Mesenchymal stem cell (in vitro differentiated cells and primary cell): ENCODE measurements at regions not wholly inside any gene's neighbourhood (a gene's known extent, or its start where the extent isn't known, plus 50 kb on each side); places are given as distances from the start of the nearest gene placed in this dataset.
A peak's percentile ranks its signal among the peaks of the same experiment; 100 is the strongest.

Experiments
- DNase-seq: peaks from one replicate; pipeline ENCODE4 v3.0.0-alpha.2; 2013
- H2AFZ ChIP-seq: one replicate; pipeline ENCODE4 v1.6.1; 2013; ENCODE audit warnings: low read depth, mild to moderate bottlenecking, control low read depth, inconsistent platforms, low read length, moderate library complexity
- H2AK5ac ChIP-seq: 2 replicates; pipeline ENCODE4 v1.6.1; 2013; ENCODE audit warnings: low read length, moderate library complexity, mild to moderate bottlenecking, inconsistent platforms; ENCODE audit not compliant: severe bottlenecking
- H2BK120ac ChIP-seq: one replicate; pipeline ENCODE4 v1.6.1; 2013; ENCODE audit warnings: low read depth, mild to moderate bottlenecking, inconsistent platforms, low read length, moderate library complexity
- H2BK12ac ChIP-seq, 2 experiments: one replicate each; pipeline ENCODE4 v1.6.1; 2013; ENCODE audit warnings: inconsistent platforms in 2 of 2, low read length in 2 of 2, mild to moderate bottlenecking in 2 of 2, moderate library complexity in 2 of 2, control low read depth in 1 of 2
- H2BK15ac ChIP-seq: one replicate; pipeline ENCODE4 v1.6.1; 2013; ENCODE audit warnings: mild to moderate bottlenecking, low read depth, inconsistent platforms; ENCODE audit not compliant: poor library complexity, severe bottlenecking
- H2BK5ac ChIP-seq: 2 replicates; pipeline ENCODE4 v1.6.1; 2013; ENCODE audit warnings: low read depth, mild to moderate bottlenecking, low read length, control low read depth, inconsistent platforms; ENCODE audit not compliant: poor library complexity, severe bottlenecking
- H3K14ac ChIP-seq, 2 experiments: one replicate each; pipeline ENCODE4 v1.6.1; 2013; ENCODE audit warnings: inconsistent platforms in 2 of 2, low read length in 2 of 2, control low read depth in 1 of 2, mild to moderate bottlenecking in 1 of 2, moderate library complexity in 1 of 2
- H3K18ac ChIP-seq, 2 experiments: one replicate each; pipeline ENCODE4 v1.6.1; 2013; ENCODE audit warnings: inconsistent platforms in 2 of 2, low read length in 2 of 2, control low read depth in 1 of 2, low read depth in 1 of 2, mild to moderate bottlenecking in 1 of 2
- H3K23ac ChIP-seq, 2 experiments: one replicate each; pipeline ENCODE4 v1.6.1; 2013; ENCODE audit warnings: inconsistent platforms in 2 of 2, low read length in 2 of 2, mild to moderate bottlenecking in 2 of 2, moderate library complexity in 2 of 2, control low read depth in 1 of 2
- H3K27ac ChIP-seq: 2 replicates; pipeline ENCODE4 v1.5.1; 2013; ENCODE audit warnings: mild to moderate bottlenecking, moderate library complexity, low read length, control low read depth, inconsistent platforms; ENCODE audit not compliant: poor library complexity, severe bottlenecking
- H3K27me3 ChIP-seq, 2 experiments: 2 replicates each; pipeline versions ENCODE4 v1.6.1 to v1.7.0; 2013; ENCODE audit warnings: low read length in 2 of 2, mild to moderate bottlenecking in 2 of 2, moderate library complexity in 2 of 2, control low read depth in 1 of 2, inconsistent platforms in 1 of 2; ENCODE audit not compliant: control insufficient read depth in 1 of 2, insufficient read depth in 1 of 2
- H3K36me3 ChIP-seq, 2 experiments: 2 replicates each; pipeline versions ENCODE4 v1.6.1 to v1.7.0; 2013; ENCODE audit warnings: low read length in 2 of 2, control low read depth in 1 of 2, inconsistent platforms in 1 of 2, low read depth in 1 of 2, mild to moderate bottlenecking in 1 of 2; ENCODE audit not compliant: insufficient read depth in 2 of 2, control insufficient read depth in 1 of 2
- H3K4ac ChIP-seq, 2 experiments: one replicate each; pipeline ENCODE4 v1.6.1; 2013; ENCODE audit warnings: inconsistent platforms in 2 of 2, low read length in 2 of 2, mild to moderate bottlenecking in 2 of 2, moderate library complexity in 2 of 2, control low read depth in 1 of 2, low read depth in 1 of 2
- H3K4me1 ChIP-seq: 2 replicates; pipeline ENCODE4 v1.6.1; 2013; ENCODE audit warnings: low read depth, low read length, control low read depth; ENCODE audit not compliant: control insufficient read depth, insufficient read depth
- H3K4me2 ChIP-seq: 2 replicates; pipeline ENCODE4 v1.6.1; 2013; ENCODE audit warnings: low read length, mild to moderate bottlenecking, inconsistent platforms; ENCODE audit not compliant: poor library complexity, severe bottlenecking
- H3K4me3 ChIP-seq, 2 experiments: 2 replicates each; pipeline versions ENCODE4 v1.5.1 to v1.7.0; 2013; ENCODE audit warnings: low read length in 2 of 2, mild to moderate bottlenecking in 2 of 2, control low read depth in 1 of 2, low read depth in 1 of 2; ENCODE audit not compliant: insufficient read depth in 1 of 2
- H3K79me1 ChIP-seq: replicated peaks from 2 replicates; pipeline ENCODE4 v1.6.1; 2013; ENCODE audit warnings: mild to moderate bottlenecking, control low read depth, low read length, inconsistent platforms; ENCODE audit not compliant: poor library complexity, severe bottlenecking
- H3K9ac ChIP-seq: 2 replicates; pipeline ENCODE4 v1.7.0; 2013; ENCODE audit warnings: mild to moderate bottlenecking, low read length, moderate library complexity
- H3K9me3 ChIP-seq: 2 replicates; pipeline ENCODE4 v1.7.0; 2013; ENCODE audit warnings: mild to moderate bottlenecking, low read length; ENCODE audit not compliant: control insufficient read depth
- H4K8ac ChIP-seq: one replicate; pipeline ENCODE4 v1.6.1; 2013; ENCODE audit warnings: inconsistent platforms, mild to moderate bottlenecking, low read length, moderate library complexity
- H4K91ac ChIP-seq: one replicate; pipeline ENCODE4 v1.6.1; 2013; ENCODE audit warnings: mild to moderate bottlenecking, low read length, inconsistent platforms
- WGBS: methylation state at CpG from one replicate; pipeline ENCODE4 v1.1.7; 2013; ENCODE audit warnings: mixed read lengths; 5-methylcytosine and 5-hydroxymethylcytosine counted together

GRCh38 chr7:15143936-15144335, 241.4 kb upstream of the DGKB start:
- Histone ChIP-seq H4K91ac (no peak overlapping the region), H3K9me3 (peaks cover 7% of the 10 kb centered on the region), H3K79me1 (no peaks in the 10 kb centered on the region), H3K27ac (no peak overlapping the region), H2BK15ac (no peak overlapping the region), H2BK5ac (no peak overlapping the region), H2AK5ac (no peak overlapping the region), H3K36me3 (no peaks in the 10 kb centered on the region), H3K23ac (no peak overlapping the region), H2BK120ac (no peak overlapping the region), H2AFZ (no peak overlapping the region), H2BK12ac (no peak overlapping the region), H3K27me3 (no peaks in the 10 kb centered on the region), H3K4me3 (no peak overlapping the region), H3K4me2 (no peak overlapping the region), H3K9ac (no peak overlapping the region), H3K18ac (no peak overlapping the region), H3K14ac (no peak overlapping the region), H3K4me1 (no peaks in the 10 kb centered on the region), H3K4ac (no peak overlapping the region), H4K8ac (no peak overlapping the region)
- no peak for DNase-seq

DNA sequence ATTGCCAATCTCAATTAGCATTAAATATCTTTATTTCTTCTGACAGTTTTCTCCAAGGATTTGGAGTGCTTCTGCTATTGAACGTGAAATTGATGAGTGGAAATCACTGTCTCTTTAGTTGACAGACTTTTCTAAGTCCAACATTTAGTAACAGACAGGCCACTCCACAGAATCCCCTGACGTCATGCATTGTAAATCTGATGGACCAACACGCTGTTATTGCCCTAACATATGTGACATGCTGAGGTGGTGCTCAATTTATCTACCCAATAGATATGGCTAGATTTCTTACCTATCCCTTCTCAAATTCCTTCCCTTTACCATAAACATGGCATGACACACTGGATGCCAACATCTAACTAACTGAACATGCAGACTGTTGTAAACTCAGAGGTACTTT, 240.6 kb upstream of the DGKB start:
- Histone ChIP-seq H2BK120ac (no peak overlapping the region), H3K18ac (no peak overlapping the region), H4K8ac (no peak overlapping the region), H3K4ac (no peak overlapping the region), H3K14ac (no peak overlapping the region), H3K36me3 (no peaks in the 10 kb centered on the region), H2BK12ac (no peak overlapping the region), H3K9ac (no peak overlapping the region), H2BK5ac (no peak overlapping the region), H3K27me3 (no peaks in the 10 kb centered on the region), H3K23ac (no peak overlapping the region), H3K79me1 (no peaks in the 10 kb centered on the region), H2AK5ac (no peak overlapping the region), H3K27ac (no peak overlapping the region), H2AFZ (no peak overlapping the region), H3K4me1 (no peaks in the 10 kb centered on the region), H3K9me3 (no peaks in the 10 kb centered on the region), H3K4me2 (no peak overlapping the region), H2BK15ac (no peak overlapping the region), H3K4me3 (no peak overlapping the region), H4K91ac (no peak overlapping the region)
- 98% methylated on average over 3 of the region's 3 CpGs for WGBS
- no peak for DNase-seq

DNA sequence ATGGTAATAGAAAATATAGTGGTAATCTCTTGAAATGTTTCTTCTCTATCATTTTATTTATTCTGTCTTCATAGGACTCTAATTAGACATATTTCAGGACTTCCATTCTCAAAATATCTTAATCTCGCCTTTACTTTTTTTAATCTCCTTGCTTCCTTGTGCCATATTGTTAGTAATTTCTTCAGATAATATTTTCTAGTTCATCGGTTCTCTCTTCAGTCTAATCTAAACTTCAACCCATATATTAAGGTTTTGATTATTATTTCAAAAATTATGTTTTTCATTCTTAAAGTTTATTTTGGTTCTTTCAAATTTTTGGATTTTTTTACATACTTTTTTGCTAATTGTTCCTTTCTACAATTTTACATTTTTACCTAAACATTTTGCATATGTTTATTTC, 237.9 kb upstream of the DGKB start:
- no peak overlapping the region for H2BK12ac ChIP-seq
- H3K36me3 ChIP-seq: no peaks in the 10 kb centered on the region
- no peaks in the 10 kb centered on the region for H3K4me1 ChIP-seq
- H2BK5ac ChIP-seq: no peak overlapping the region
- no peaks in the 10 kb centered on the region for H3K79me1 ChIP-seq
- H3K9me3 ChIP-seq: no peaks in the 10 kb centered on the region
- no peak overlapping the region for H4K91ac ChIP-seq
- H2AFZ ChIP-seq: no peak overlapping the region
- H3K23ac ChIP-seq: no peak overlapping the region
- no peak overlapping the region for H3K4me3 ChIP-seq
- H2AK5ac ChIP-seq: no peak overlapping the region
- H2BK15ac ChIP-seq: no peak overlapping the region
- no peak overlapping the region for H2BK120ac ChIP-seq
- H4K8ac ChIP-seq: no peak overlapping the region
- H3K14ac ChIP-seq: no peak overlapping the region
- H3K18ac ChIP-seq: no peak overlapping the region
- H3K4me2 ChIP-seq: no peak overlapping the region
- H3K9ac ChIP-seq: no peak overlapping the region
- no peaks in the 10 kb centered on the region for H3K27me3 ChIP-seq
- WGBS: 100% methylated on average over 1 of the region's 2 CpGs
- H3K4ac ChIP-seq: no peak overlapping the region
- no peak overlapping the region for H3K27ac ChIP-seq
- DNase-seq: no peak

- H2BK120ac ChIP-seq: no peak overlapping the region
- no peak overlapping the region for H2AFZ ChIP-seq
- H2BK15ac ChIP-seq: no peak overlapping the region
- H3K9me3 ChIP-seq: no peaks in the 10 kb centered on the region
- no peaks in the 10 kb centered on the region for H3K36me3 ChIP-seq
- no peak overlapping the region for H3K4me2 ChIP-seq
- H3K27ac ChIP-seq: no peak overlapping the region
- H3K18ac ChIP-seq: peak overlapping the region in 1 of 2 experiments; percentile 66
- peak; percentile 2 for DNase-seq
- H2AK5ac ChIP-seq: no peak overlapping the region
- no peaks in the 10 kb centered on the region for H3K79me1 ChIP-seq
- H3K4me3 ChIP-seq: no peak overlapping the region
- H3K4me1 ChIP-seq: no peaks in the 10 kb centered on the region
- no peak overlapping the region for H3K23ac ChIP-seq
- peak overlapping the region in 1 of 2 experiments; percentile 31 for H3K4ac ChIP-seq
- H3K9ac ChIP-seq: no peak overlapping the region
- no peak overlapping the region for H2BK12ac ChIP-seq
- peak overlapping the region; percentile 36 for H4K8ac ChIP-seq
- no peak overlapping the region for H4K91ac ChIP-seq
- H3K27me3 ChIP-seq: no peaks in the 10 kb centered on the region
- no peak overlapping the region for H2BK5ac ChIP-seq
- 82% methylated on average over 1 of the region's 1 CpG for WGBS
- H3K14ac ChIP-seq: no peak overlapping the region
Measured at GRCh38 chr7:15131661-15132060, 229.1 kb upstream of the DGKB start.
